Iris pigment epithelial cell (primary cell): ENCODE measurements at regions not wholly inside any gene's neighbourhood (a gene's known extent, or its start where the extent isn't known, plus 50 kb on each side); places are given as distances from the start of the nearest gene placed in this dataset.

ENCODE experiments used
- DNase-seq: peaks from one replicate; pipeline ENCODE4 v3.0.0-alpha.2; 2011; ENCODE audit warnings: low read depth

DNA sequence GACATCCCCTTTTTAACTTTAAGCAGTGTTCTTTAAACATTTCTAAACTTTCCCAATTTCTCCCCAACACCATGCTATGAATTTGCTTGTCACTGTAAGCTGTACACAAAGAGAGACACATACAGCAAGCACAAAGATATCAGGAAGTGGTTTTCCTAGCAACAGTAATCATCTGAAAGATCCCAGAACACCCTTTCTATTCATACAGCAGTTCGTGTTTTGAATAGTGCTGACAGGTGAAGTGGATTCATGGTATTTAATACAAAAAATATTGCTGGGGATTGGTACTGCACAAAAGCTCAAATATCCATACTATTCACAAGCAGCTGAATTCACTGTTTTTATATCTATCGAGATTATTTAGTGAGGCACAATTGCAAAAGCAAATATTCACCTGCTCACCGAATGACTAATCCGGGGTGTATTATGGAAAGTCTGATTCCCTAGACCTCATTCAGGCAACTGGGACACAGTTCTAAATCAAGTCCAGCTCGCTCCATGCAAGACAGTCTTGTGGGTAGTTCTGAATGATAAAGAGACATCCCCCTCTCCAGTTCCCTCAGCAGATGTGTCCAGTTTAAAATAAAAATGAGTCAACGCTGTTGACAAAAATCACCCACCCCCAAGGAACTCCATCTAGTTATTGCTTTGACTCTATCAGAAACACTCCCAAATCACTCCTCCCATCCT is 107.1 kb upstream of the TSHZ2 start:
- DNase-seq: no peak

DNA sequence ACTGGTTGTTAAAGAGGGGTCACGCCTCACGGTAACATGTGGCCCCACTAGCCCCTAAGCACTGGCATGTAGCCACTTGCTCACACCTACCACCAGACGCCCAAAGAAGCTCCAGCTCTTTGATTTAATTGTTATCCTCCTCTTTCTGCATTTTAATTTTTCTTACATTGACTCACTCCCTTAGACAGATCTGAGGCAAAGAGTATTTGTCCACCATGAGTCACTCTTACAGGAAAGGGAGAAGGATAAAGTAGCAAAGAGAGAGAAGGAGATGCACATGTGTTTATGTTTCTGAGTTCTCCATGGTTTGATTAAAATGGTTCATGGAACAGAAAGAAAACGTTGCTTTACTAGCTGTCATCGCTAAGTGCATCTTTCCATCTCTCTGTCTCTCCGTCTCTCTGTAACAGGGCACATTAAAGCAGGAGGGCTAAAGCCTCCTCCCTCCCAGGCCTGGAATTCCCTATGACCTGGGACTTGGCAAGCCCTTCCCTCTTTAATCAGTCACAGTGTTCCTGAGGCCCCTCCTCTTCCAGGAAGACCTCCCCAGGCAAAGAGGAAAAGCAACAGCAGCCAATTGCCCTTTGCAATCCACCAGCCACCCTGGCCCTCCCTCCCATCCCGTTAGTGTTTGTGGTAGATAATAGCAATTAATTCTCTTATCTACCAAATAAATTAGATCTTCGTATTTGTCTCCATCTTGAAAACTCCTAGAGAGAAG is 112.8 kb upstream of the TSHZ2 start:
- DNase-seq: no peak

DNA sequence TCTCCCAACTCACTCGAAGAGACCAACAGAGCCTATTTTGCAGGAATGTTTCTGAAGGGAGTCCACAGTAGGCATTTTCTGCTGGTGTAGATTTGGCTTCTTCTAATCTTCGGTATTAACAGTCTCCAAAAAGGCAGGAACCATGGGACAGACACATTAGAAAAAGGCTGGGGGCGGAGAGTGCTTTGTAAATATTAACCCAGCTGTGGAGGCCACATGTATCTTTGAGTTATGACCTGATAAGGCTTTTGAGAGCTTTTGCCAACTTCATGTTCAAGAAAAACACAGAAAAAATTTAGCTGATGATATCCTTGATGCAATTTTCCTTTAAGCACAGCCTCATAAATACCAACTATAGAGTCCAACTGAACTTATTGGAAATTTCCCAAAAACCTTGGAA is 119.4 kb upstream of the TSHZ2 start:
- DNase-seq: no peak

DNA sequence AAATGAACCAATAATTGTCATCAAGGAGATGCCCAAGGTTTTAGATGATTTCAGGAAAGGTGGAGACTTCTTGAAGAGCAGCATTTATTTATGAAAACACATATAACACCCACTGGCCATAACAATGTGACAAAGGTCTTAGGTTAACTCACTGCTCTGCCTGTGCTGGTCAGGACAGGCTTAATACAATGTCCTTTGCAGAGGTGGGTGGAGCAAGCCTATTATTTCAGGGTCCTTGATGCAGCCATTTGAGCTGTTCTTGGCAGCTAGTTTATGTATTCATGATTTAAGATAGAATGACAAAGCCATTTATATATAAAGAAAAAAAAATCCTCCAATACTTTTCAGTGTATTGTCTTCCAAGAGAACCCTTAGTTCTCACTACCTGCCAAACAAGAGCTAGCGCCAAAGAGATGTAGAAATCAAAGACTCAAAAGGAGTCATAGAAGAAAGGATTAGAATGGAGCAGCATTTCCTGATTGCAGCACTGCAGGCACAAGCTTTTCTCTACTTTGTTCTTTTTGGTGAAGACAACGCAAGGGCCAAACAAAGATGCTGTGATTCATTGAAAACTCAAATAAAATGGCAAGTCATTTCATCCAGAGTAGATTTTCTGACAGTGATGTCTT is 124.3 kb upstream of the TSHZ2 start:
- DNase-seq: no peak

DNA sequence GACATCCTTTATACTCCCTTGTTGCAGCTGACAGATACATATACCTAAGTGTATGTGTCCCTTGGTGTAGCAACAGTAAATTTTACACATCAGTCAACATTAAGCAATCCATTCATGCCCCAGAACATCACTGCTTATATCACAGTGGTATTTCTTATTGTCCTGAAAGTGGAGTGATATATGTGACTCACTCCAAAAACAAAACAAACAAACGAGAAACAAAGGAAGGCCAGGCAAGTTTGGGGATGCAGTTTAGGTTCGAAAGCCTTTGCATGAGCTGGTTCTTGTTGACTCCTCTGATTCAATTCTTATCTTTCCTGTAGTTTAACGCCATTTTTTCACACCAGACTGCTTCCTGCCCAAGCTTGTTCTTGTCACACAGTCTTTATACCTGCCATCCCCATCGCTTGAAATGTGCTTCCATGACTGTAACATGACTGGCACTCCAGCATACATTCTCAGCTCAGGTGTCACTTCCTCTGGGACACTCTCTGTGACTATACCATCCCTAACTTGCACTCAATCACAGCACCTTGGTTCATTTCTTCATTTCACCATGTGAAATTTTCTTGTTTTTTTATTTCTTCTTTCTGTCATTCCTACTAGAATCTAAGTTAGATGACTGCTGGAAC is 125.0 kb upstream of the TSHZ2 start:
- DNase-seq: no peak

DNA sequence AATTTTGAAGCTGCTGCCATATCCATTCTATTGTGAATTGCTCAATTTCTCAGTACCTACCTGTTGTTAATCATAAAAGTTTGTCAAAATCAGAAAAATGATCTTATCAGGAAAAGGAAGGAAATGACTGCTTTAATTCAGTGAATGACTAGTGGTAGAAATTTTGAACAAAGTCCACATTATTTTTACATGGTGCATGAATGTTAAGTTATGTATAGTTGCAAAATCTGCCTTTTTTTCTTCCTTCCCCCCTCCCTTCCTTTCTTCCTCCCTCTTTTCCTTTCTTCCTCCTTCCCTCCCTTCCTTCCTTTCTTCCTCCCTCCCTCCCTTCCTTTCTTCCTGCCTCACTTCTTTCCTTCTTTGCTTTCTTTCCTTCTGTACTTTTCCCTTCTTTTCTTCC is 127.1 kb upstream of the TSHZ2 start:
- no peak for DNase-seq

DNA sequence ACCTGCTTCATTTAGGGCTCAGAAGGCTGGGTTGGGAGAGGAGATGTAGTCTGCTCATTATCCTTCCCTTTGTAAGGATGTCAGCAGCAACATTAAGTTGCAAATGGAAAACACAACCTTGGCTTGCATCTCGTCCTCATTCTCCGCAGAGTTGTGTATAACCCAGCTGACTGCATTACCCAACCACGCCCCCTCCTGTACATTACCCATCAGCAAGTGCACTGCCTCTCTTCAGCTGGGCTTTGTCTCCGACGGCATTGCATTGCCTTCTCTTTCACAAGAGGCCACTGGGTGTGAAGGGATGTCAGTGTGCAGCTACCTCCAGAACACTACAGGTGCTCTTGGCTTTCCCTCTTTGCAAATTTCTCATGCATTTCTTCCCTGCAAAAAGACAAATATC is 128.7 kb upstream of the TSHZ2 start:
- no peak for DNase-seq

DNA sequence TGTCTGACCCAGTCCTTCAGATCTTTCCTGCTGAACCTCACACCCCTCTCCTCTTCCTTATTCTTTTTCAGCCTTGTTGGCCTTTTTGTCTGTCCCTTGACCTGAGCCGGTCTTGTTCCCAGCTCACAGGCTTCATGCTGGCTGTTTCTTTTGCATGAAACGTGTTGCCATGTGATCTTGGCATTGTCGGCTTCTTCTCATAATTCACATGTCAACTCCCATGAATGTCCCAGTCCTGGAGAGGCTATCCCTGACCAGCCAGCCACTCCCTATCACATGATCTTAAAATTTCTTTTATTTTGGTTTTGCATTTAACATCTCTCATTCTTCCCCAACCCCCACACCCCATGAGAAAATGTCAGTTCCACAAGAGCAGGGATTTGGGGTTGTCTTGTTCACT is 131.2 kb upstream of the TSHZ2 start:
- no peak for DNase-seq

DNA sequence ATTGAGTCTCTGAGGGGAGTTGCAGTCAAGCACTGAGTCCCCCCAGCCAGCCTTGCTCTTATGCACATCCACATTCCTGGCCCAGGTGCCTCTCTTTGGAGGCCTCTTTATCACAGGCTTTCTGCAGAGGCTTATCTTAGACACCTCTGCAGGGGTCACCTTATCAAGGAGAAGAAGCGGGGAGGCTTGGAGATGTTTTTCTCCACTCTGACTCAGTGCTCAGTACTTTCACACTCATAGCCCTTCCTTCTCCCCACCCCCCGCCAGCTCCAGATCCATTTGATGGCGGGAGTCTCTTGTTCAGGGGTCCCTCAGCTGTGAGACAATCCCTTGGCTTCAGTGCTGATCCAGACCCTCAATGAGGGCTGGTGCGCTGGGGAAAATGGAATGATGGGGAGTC is 132.1 kb upstream of the TSHZ2 start:
- no peak for DNase-seq

DNA sequence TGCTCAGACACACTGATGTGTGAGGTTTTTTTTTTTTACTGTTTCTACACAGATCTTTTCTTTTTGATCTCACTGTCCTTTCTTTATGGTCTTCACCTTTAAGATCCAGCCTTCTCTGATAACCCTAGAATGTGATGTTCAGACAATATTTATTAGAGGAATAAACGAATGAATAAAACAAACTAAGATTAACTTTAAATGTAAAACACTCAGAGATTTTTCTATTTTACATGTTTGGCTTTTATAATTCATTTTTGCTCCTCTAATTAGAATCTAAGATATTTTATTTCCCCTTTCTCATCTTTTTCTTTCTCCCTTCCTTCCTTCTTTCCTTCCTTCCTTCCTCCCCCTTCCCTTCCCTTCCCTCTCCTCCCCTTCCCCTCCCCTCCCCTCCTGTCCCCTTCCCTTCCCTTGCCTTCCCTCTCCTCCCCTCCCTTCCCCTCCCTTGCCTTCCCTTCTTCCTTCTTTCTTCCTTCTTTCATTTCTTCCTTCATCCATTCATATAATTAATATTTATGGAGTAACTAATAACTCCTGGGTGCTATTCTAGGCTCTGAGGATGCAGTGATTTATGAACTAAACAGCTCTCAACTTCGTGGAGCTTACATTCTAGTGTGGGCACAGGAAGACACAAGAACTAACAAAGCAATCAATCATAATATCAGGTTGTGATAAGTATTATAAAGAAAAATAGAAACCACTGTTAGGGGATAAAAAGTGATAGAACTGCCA is 133.5 kb upstream of the TSHZ2 start:
- no peak for DNase-seq

DNA sequence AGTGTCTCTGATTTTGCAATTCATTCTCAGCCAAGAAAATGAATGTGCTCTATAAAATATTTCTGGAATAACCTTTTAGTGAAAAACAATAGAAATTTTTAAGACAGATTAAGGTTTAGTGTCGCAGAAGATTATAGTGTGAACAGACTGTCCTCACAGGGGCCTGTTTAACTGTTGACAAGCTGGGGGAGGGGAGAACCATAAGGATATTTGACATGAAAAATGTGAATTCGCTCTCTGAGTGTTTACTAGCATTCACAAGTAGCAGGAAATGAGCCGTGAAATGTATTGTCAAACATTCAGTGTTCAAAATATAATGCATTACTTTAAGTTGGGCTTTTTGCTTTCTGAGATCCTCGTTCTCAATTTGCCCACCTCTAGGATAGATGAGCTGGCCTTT is 134.8 kb upstream of the TSHZ2 start:
- DNase-seq: no peak

DNA sequence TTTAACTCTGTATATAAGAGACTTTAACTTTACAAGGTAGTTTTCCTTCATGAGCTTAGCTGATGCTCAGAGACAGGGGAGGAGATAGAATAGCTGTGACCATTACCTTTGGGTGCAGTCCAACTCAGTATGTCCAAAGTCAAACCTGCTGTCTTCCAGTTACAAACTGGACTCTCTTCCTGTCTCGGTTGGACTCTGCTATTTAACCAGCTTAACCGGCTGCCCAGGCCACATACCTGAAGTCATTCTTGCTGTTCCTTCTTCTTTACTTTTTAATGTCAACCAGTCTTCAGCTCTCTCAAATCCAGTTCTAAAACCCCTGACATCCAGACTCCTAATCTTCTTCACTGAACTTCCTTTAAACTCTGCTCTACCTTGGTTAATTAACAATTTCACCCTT is 138.3 kb upstream of the TSHZ2 start:
- no peak for DNase-seq

DNA sequence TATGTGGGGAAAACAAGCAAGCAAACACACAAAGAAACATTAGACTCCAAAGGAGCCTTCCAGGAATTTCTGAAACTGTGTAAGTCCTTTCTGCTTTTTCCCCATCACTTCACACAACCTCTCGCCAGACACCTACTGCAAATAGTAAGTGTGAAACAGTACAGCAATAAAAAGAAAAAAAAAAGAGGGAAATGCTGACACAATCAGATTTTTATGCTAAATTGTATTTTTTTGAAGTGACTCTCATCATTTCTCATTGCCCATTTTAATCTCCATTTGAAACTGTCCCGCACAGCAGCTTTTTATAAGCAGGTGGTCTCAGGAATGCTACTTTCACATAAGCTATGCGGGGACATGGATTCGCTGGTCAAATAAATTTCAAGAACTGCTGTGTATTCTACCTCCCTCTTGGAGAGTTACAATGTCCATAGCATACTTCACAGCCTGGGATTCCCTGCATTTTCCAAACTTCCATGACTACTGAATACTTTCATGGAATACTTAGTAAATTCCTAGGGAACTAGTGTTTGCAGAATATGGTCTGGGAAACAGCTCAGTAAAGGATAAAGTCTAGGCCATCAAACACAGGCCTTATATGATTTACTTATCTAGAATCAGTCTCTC is 139.9 kb upstream of the TSHZ2 start:
- DNase-seq: no peak

DNA sequence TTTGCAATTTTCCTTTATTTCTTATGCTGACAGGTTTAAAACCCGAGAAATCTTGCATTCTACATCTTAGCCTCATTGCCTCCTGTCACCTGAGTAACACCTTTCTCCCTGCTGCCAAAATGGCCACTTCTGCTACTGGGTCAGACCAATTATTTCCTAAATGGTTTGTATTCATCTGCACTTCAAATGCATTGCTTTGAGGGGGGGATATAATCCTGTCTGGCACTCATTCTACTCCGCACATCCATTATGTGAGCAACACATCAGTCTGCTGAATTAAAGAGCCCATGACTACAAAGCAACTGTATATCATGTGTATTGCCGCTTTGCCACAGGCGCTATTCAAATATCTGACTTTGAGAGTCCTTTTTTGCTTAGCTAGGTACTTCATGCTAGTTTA is 141.6 kb upstream of the TSHZ2 start:
- DNase-seq: no peak

DNA sequence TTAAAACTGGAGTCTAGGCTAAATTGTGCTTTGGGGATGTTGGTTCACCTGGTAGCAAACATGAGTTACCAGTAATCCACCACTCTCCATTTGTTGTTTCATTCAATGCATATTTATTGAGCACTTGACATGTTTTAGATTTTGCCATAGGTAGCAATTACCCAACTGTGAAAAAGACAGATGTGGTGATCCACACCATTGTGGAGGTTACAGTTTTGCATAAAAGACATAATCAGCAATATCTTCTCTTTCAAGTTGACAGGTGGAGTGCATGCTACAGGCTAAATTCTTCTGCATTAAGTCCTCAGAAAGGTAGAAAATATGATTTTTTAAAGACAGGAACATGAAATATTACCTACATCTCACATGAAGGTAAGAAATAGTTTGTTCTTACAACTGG is 143.0 kb upstream of the TSHZ2 start:
- no peak for DNase-seq

DNA sequence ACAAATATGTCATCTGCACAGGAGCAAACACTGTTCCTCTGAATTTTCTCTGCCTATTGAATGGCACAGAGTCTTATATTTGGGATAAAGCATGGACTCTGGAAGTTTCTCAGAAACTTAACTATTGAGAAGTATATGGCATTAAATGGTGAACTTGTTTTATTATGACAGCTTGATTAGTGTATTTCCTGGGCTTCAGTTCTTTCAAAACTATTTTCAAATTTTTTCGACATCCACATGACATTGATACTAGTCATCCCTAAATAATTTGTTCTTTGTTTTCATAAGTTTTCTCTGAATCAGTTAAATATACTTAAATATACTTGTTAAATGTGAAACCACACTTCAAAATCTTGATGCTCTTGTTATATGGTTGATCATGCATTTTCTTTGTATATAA is 144.0 kb upstream of the TSHZ2 start:
- no peak for DNase-seq

DNA sequence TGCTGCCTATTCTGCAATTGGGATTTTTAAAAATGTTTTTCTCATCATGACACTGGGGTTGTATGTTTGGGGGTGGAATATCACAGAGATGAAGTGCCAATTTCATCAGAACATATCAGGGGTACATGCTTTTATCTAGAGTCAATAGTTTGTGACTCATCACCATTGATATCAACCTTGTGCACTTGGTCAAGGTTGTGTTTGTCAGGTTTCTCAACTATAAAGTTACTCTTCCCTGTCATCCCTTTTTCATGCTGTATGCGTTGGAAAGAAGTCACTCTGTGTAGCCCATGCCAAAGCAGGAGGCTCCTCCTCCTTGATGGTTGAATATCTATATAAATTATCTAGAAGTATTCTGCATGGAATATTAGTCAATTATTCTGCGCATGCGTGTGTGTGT is 145.4 kb upstream of the TSHZ2 start:
- no peak for DNase-seq

DNA sequence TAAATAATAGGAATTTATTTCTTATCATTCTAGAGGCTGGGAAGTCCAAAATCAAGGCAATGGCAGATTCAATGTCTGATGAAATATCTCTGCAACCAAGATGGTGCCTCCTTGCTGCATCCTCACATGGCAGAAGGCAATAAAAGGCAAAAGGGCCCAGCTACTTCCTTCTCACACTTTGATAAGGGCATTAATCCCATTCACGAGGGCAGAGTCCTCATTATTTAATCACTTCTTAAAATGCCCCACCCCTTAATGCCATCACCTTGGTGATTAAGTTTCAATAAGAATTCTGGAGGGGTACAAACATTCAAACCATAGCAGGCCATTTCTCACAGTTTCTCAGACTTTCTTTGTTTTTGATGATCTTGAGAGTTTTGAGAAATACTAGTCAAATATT is 145.8 kb upstream of the TSHZ2 start:
- DNase-seq: no peak

DNA sequence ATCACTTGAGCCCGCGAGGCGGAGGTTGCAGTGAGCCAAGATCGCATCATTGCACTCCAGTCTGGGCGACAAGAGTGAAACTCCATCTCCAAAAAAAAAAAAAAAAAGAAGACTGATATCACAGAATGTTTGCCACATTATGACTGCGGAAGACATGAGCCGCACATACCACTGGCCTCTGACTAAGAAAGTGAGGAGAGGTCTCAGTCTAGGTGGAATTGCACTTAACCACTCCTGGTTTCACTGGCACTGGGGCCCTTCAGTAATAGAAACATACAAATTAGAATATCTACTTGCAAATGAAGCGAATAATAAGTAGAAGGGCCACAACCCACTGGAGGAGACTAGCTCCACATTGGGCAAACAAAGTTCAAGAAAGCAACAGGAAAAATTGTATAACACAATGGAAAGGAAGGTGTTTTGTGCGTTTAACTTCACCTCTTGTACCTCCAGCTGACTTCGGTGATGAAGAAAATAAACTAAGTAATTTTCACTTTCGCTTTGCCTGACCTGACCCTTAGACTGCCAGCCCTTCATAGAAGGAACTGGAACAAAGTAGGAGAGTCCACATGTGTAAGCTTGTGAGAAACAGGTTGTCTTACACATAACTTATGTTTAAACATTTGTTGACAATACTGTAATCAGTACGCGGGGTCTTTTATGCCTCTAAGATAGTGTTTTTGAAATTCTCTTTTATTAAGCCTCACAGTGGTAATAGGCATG is 147.5 kb upstream of the TSHZ2 start:
- no peak for DNase-seq

DNA sequence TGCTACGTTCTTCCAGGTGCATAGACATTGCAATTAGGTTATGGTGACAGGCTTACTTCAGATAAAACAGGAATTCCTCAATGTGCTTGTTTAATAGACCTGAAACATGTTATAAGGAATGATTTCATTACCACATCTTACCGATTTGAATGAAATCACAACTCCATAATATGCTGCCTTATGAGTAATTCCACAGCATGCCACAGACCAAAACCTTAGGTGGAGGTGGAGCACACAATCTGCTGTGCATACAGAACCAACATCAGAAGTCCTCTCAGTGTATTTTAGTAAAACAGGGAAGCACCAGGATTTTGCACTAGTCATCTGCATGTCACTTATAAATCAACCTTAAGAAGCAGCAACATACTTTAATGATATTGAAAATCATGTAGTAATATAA is 148.9 kb upstream of the TSHZ2 start:
- DNase-seq: no peak

DNA sequence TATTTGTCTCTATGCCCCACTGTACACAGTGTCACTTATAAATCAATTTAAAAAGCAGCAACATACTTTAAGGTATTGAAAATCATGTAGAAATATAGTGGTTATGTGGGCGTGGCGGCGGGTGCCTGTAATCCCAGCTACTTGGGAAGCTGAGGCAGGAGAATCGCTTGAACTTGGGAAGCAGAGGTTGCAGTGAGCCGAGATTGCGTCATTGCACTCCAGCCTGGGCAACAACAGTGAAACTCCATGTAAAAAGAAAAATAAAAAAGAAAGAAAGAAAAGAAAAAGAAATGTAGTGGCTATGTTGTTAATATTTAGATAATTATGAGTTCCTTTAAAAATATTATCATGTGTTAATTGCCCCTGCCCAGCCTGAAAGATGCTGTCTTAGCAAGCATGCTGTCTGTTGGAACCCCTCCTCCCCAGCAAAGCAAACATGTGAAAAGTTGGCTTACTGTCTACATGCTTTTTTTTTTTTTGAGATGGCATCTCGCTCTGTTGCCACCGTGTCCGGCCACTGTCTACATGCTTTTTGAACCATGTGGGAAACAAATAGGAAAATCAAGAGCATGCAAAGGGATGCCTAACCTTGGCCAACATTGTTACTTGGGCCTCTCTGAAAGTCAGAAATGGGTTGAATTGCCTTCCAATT is 151.4 kb upstream of the TSHZ2 start:
- no peak for DNase-seq
